Endothelial cell of umbilical vein (primary cell): ENCODE measurements at regions not wholly inside any gene's neighbourhood (a gene's known extent, or its start where the extent isn't known, plus 50 kb on each side); places are given as distances from the start of the nearest gene placed in this dataset.

ENCODE experiments used
- BruUV-seq: library from RNA; stranded (reverse); fragments of 400-500 nt; replicated peaks from 2 replicates; lab custom pipeline; 2021; lab: Mats Ljungman, UMichigan
- CTCF ChIA-PET: fragments of 300-600, 350-600 bp; sonication (Branson Sonifier 250); formaldehyde crosslinking; loops from one replicate; lab custom pipeline; 2021; ENCODE audit warnings: antibody characterized with exemption, inconsistent platforms; lab: Charles Lee
- POLR2A ChIA-PET: fragments of 300-600, 350-600 bp; sonication (Branson Sonifier 250); formaldehyde crosslinking; loops from one replicate; lab custom pipeline; 2021; ENCODE audit warnings: antibody characterized with exemption, inconsistent platforms; lab: Charles Lee
- DNase-seq: peaks from one replicate; pipeline ENCODE4 v3.0.0-alpha.2; 2011; ENCODE audit warnings: low read depth, low spot score
- FAIRE-seq: peaks from 2 replicates; lab custom pipeline; 2011; peaks lifted over from hg19 to GRCh38; lab: Jason Lieb, UNC
- H2AFZ ChIP-seq: 2 replicates; pipeline ENCODE4 v1.6.0; 2012; ENCODE audit warnings: low read depth, low read length, control low read depth, inconsistent platforms
- H3K27ac ChIP-seq: 2 replicates; pipeline ENCODE4 v1.5.1; 2011; ENCODE audit warnings: low read depth, mild to moderate bottlenecking, control low read depth, low read length, moderate library complexity; ENCODE audit not compliant: insufficient read depth
- H3K27me3 ChIP-seq, 2 experiments: 2 replicates each; pipeline versions ENCODE4 v1.6.0 to v1.6.1; 2011; ENCODE audit warnings: low read length in 2 of 2, mixed read lengths in 1 of 2; ENCODE audit not compliant: control insufficient read depth in 2 of 2, insufficient read depth in 2 of 2
- H3K36me3 ChIP-seq, 2 experiments: 2 replicates in 1 of 2; 3 replicates in 1 of 2; pipeline ENCODE4 v1.5.1; 2011; ENCODE audit warnings: low read length in 2 of 2, mild to moderate bottlenecking in 1 of 2, moderate library complexity in 1 of 2; ENCODE audit not compliant: control insufficient read depth in 2 of 2, insufficient read depth in 2 of 2; ENCODE audit errors: extremely low read depth in 1 of 2
- H3K4me1 ChIP-seq: 3 replicates; pipeline ENCODE4 v1.5.1; 2011; ENCODE audit warnings: mild to moderate bottlenecking, low read length; ENCODE audit not compliant: control insufficient read depth, insufficient read depth; ENCODE audit errors: extremely low read depth
- H3K4me2 ChIP-seq: 2 replicates; pipeline ENCODE4 v1.6.1; 2011; ENCODE audit warnings: low read length, control low read depth, mixed read lengths; ENCODE audit not compliant: insufficient read depth
- H3K4me3 ChIP-seq, 3 experiments: fragments of 200-600 bp in 1 of 3; sonication (generic), shearing (Covaris generic) in 1 of 3; replicated peaks in 1 of 3; 2 replicates each; pipeline ENCODE4 v1.5.1; 2011 to 2016; ENCODE audit warnings: control low read depth in 3 of 3, low read length in 3 of 3, mild to moderate bottlenecking in 2 of 3, inconsistent platforms in 1 of 3, low read depth in 1 of 3, moderate library complexity in 1 of 3; ENCODE audit not compliant: insufficient read depth in 1 of 3
- H3K79me2 ChIP-seq: 2 replicates; pipeline ENCODE4 v1.6.0; 2012; ENCODE audit warnings: low read length, inconsistent platforms; ENCODE audit not compliant: control insufficient read depth, insufficient read depth
- H3K9ac ChIP-seq: replicated peaks from 2 replicates; pipeline ENCODE3; 2011; ENCODE audit warnings: low read length, control low read depth; ENCODE audit not compliant: insufficient read depth; ENCODE audit errors: extremely low read depth
- H3K9me1 ChIP-seq: replicated peaks from 3 replicates; pipeline ENCODE4 v1.6.0; 2011; ENCODE audit warnings: mild to moderate bottlenecking, low read length; ENCODE audit not compliant: control insufficient read depth, insufficient read depth; ENCODE audit errors: extremely low read depth
- H3K9me3 ChIP-seq: replicated peaks from 2 replicates; pipeline ENCODE4 v1.5.1; 2012; ENCODE audit warnings: low read length, inconsistent platforms; ENCODE audit not compliant: control insufficient read depth, insufficient read depth
- H4K20me1 ChIP-seq: replicated peaks from 2 replicates; pipeline ENCODE3; 2011; ENCODE audit warnings: mild to moderate bottlenecking, low read length; ENCODE audit not compliant: control insufficient read depth, insufficient read depth; ENCODE audit errors: extremely low read depth
- EZH2 ChIP-seq: IDR thresholded peaks from 2 replicates; pipeline ENCODE4 v1.6.1; 2012; ENCODE audit warnings: borderline replicate concordance, low read depth, mild to moderate bottlenecking, moderate library complexity, low read length, inconsistent platforms; ENCODE audit not compliant: severe bottlenecking
- FOS ChIP-seq: IDR thresholded peaks from 2 replicates; pipeline ENCODE4 v1.6.1; 2011; ENCODE audit warnings: mild to moderate bottlenecking, low read length, moderate library complexity, borderline replicate concordance; ENCODE audit not compliant: insufficient read depth
- GATA2 ChIP-seq: IDR thresholded peaks from 2 replicates; pipeline ENCODE4 v1.7.0; 2011; ENCODE audit warnings: low read depth, mild to moderate bottlenecking, moderate library complexity, mixed read lengths, low read length; ENCODE audit not compliant: insufficient read length, insufficient read depth
- JUN ChIP-seq: IDR thresholded peaks from 2 replicates; pipeline ENCODE4 v1.6.1; 2011; ENCODE audit warnings: borderline replicate concordance, low read depth; ENCODE audit not compliant: insufficient read length, insufficient read depth
- MYC ChIP-seq: IDR thresholded peaks from one replicate; pipeline ENCODE4 v1.6.1; 2011; ENCODE audit warnings: mild to moderate bottlenecking, low read depth, low read length
- POLR2A ChIP-seq: IDR thresholded peaks from 2 replicates; pipeline ENCODE4 v1.6.1; 2012; ENCODE audit warnings: low read depth, mild to moderate bottlenecking, control low read depth, low read length
- POLR2AphosphoS5 ChIP-seq: IDR thresholded peaks from 2 replicates; pipeline ENCODE4 v1.6.1; 2012; ENCODE audit warnings: low read depth, mild to moderate bottlenecking, control low read depth, low read length, moderate library complexity; ENCODE audit not compliant: insufficient read depth
- dilution Hi-C: fragments of 300-500 bp; cut with MboI; formaldehyde crosslinking; loops from one replicate; pipeline ENCODE4 v1.15.0; 2019; ENCODE audit warnings: low sequenced_read_pairs; ENCODE audit not compliant: extremely low pct_ligation_motif_present
- intact Hi-C: fragments of 100-400 bp; cut with micrococcal nuclease; formaldehyde crosslinking; loops from one replicate; pipeline ENCODE4 v1.10.0; 2022
- TF ChIP-seq, protein P1 (sequence below), 2 donors: IDR thresholded peaks; 1 replicate in 1 of 2; 2 replicates in 1 of 2; pipeline ENCODE4 v1.5.1; 2011; ENCODE audit warnings: low read length in 2 of 2, mild to moderate bottlenecking in 2 of 2, moderate library complexity in 2 of 2, control low read depth in 1 of 2, inconsistent platforms in 1 of 2, low read depth in 1 of 2; ENCODE audit not compliant: insufficient read depth in 1 of 2; ENCODE audit errors: extremely low read depth in 1 of 2
- TF ChIP-seq, protein P2 (sequence below): IDR thresholded peaks from 2 replicates; pipeline ENCODE4 v1.6.1; 2011; ENCODE audit not compliant: insufficient read depth, insufficient read length

DNA sequence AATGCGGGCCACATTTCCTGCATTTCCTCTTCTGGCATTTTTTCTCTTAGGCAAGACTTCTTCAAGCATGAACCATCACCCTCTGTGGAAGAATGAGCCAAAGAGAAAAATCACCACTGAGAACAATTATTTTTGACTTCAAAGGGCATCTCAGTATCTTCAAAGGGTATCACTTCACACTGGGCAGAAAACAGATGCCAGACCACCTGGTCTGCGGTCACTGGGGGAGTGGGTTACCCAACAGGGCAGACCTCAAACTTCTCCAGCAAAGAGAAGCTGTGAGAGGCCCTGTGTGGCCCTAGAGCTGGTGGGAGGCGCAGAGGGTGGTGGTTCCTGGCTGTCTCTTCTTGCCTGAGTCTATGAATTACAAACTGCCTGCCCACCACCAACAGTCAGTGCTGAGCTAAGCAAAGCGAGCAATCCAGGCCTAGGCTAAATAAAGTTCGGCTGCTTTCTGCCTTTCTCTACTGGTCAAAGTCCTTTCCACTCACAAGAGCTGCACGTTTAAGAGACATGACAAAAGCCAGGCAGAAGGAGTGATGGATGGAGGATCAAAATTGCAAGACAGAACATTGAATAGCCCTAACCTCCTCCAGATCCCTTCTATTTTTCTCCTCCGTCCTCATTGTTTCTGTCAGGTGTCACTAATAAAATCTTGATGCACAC, 602.7 kb upstream of the CDH5 start:
- Histone ChIP-seq H2AFZ (no peak overlapping the region), H3K4me1 (no peaks in the 10 kb centered on the region), H3K36me3 (no peaks in the 10 kb centered on the region), H3K79me2 (no peaks in the 10 kb centered on the region), H3K27me3 (no peaks in the 10 kb centered on the region), H3K4me2 (no peak overlapping the region), H3K9me3 (no peaks in the 10 kb centered on the region), H3K9me1 (no peaks in the 10 kb centered on the region), H3K27ac (no peak overlapping the region), H4K20me1 (no peaks in the 10 kb centered on the region), H3K4me3 (no peak overlapping the region), H3K9ac (no peak overlapping the region)
- ChIA-PET CTCF (no interaction called here), POLR2A (no interaction called here)
- TF ChIP-seq POLR2AphosphoS5 (no peak), POLR2A (no peak), JUN (no peak), MYC (no peak), EZH2 (no peak), GATA2 (no peak), FOS (no peak)
- TF ChIP-seq, protein P1, sequence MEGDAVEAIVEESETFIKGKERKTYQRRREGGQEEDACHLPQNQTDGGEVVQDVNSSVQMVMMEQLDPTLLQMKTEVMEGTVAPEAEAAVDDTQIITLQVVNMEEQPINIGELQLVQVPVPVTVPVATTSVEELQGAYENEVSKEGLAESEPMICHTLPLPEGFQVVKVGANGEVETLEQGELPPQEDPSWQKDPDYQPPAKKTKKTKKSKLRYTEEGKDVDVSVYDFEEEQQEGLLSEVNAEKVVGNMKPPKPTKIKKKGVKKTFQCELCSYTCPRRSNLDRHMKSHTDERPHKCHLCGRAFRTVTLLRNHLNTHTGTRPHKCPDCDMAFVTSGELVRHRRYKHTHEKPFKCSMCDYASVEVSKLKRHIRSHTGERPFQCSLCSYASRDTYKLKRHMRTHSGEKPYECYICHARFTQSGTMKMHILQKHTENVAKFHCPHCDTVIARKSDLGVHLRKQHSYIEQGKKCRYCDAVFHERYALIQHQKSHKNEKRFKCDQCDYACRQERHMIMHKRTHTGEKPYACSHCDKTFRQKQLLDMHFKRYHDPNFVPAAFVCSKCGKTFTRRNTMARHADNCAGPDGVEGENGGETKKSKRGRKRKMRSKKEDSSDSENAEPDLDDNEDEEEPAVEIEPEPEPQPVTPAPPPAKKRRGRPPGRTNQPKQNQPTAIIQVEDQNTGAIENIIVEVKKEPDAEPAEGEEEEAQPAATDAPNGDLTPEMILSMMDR (IDR thresholded peaks at IDR 0.05; ENCODE audit: extremely low read depth in 1 of 2, insufficient read depth in 1 of 2, low read depth in 1 of 2, low read length in 2 of 2), result no peak
- TF ChIP-seq, protein P2, sequence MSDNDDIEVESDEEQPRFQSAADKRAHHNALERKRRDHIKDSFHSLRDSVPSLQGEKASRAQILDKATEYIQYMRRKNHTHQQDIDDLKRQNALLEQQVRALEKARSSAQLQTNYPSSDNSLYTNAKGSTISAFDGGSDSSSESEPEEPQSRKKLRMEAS, result no peak
- intact Hi-C loops, result no loop called here
- no TSS peak for BruUV-seq
- dilution Hi-C loops, result no loop called here
- DNase-seq (no peak), FAIRE-seq (no peak)
